Neuronal stem cell (in vitro differentiated cells): ENCODE measurements at regions not wholly inside any gene's neighbourhood (a gene's known extent, or its start where the extent isn't known, plus 50 kb on each side); places are given as distances from the start of the nearest gene placed in this dataset.
A peak's percentile ranks its signal among the peaks of the same experiment; 100 is the strongest.

Experiments
- DNase-seq: peaks from one replicate; pipeline ENCODE4 v3.0.0-alpha.2; 2013; ENCODE audit warnings: low spot score
- H2AFZ ChIP-seq: one replicate; pipeline ENCODE4 v1.6.1; 2013; ENCODE audit warnings: mild to moderate bottlenecking, low read length, inconsistent platforms
- H2AK5ac ChIP-seq: 2 replicates; pipeline ENCODE4 v1.6.1; 2013; ENCODE audit warnings: low read depth, mild to moderate bottlenecking, inconsistent platforms, low read length, moderate library complexity, mixed read lengths
- H2BK120ac ChIP-seq: 2 replicates; pipeline ENCODE4 v1.6.1; 2013; ENCODE audit warnings: low read depth, mild to moderate bottlenecking, inconsistent platforms, low read length, moderate library complexity, mixed read lengths
- H2BK12ac ChIP-seq: one replicate; pipeline ENCODE4 v1.6.1; 2013; ENCODE audit warnings: low read length, inconsistent platforms
- H2BK15ac ChIP-seq: 2 replicates; pipeline ENCODE4 v1.6.1; 2013; ENCODE audit warnings: mild to moderate bottlenecking, low read length, inconsistent platforms, mixed read lengths
- H2BK5ac ChIP-seq: one replicate; pipeline ENCODE4 v1.6.1; 2013; ENCODE audit warnings: inconsistent platforms, mild to moderate bottlenecking, low read length, moderate library complexity
- H3K14ac ChIP-seq: one replicate; pipeline ENCODE4 v1.6.1; 2013; ENCODE audit warnings: low read length, inconsistent platforms
- H3K18ac ChIP-seq: 2 replicates; pipeline ENCODE4 v1.6.1; 2013; ENCODE audit warnings: low read length, inconsistent platforms
- H3K23ac ChIP-seq: 2 replicates; pipeline ENCODE4 v1.6.1; 2013; ENCODE audit warnings: low read depth, mild to moderate bottlenecking, mixed read lengths, low read length, inconsistent platforms; ENCODE audit not compliant: poor library complexity
- H3K27ac ChIP-seq: replicated peaks from 3 replicates; pipeline ENCODE4 v1.5.1; 2013; ENCODE audit warnings: low read length, inconsistent platforms
- H3K27me3 ChIP-seq, 3 experiments: 2 replicates each; pipeline ENCODE4 v1.6.1; 2013; ENCODE audit warnings: low read length in 3 of 3, mild to moderate bottlenecking in 2 of 3, inconsistent platforms in 1 of 3, low read depth in 1 of 3, mixed read lengths in 1 of 3, moderate library complexity in 1 of 3; ENCODE audit not compliant: control insufficient read depth in 3 of 3, insufficient read depth in 3 of 3
- H3K36me3 ChIP-seq, 2 donors: replicated peaks in 1 of 2; 2 replicates each; pipeline ENCODE4 v1.6.1; 2013; ENCODE audit warnings: low read length in 2 of 2; ENCODE audit not compliant: control insufficient read depth in 2 of 2, insufficient read depth in 2 of 2
- H3K4ac ChIP-seq: 2 replicates; pipeline ENCODE4 v1.6.1; 2013; ENCODE audit warnings: inconsistent platforms, mild to moderate bottlenecking, low read length, moderate library complexity
- H3K4me1 ChIP-seq, 2 donors: 1 replicate in 1 of 2; 2 replicates in 1 of 2; pipeline ENCODE4 v1.6.1; 2013; ENCODE audit warnings: low read length in 2 of 2, low read depth in 1 of 2; ENCODE audit not compliant: control insufficient read depth in 2 of 2, insufficient read depth in 1 of 2
- H3K4me2 ChIP-seq: one replicate; pipeline ENCODE4 v1.6.1; 2013; ENCODE audit warnings: mild to moderate bottlenecking, low read length, inconsistent platforms; ENCODE audit not compliant: insufficient read depth, poor library complexity, severe bottlenecking
- H3K4me3 ChIP-seq, 2 donors: 2 replicates each; pipeline ENCODE4 v1.5.1; 2013; ENCODE audit warnings: low read length in 2 of 2, mild to moderate bottlenecking in 2 of 2, inconsistent platforms in 1 of 2, moderate library complexity in 1 of 2
- H3K79me1 ChIP-seq: one replicate; pipeline ENCODE4 v1.6.1; 2013; ENCODE audit warnings: low read depth, mild to moderate bottlenecking, inconsistent platforms, low read length, moderate library complexity
- H3K9ac ChIP-seq: one replicate; pipeline ENCODE4 v1.6.1; 2013; ENCODE audit warnings: mild to moderate bottlenecking, low read depth, low read length, inconsistent platforms; ENCODE audit not compliant: poor library complexity
- H3K9me3 ChIP-seq, 2 donors: replicated peaks in 1 of 2; 2 replicates each; pipeline versions ENCODE3 to v1.6.1; 2013; ENCODE audit warnings: low read length in 2 of 2, mild to moderate bottlenecking in 2 of 2, inconsistent platforms in 1 of 2, low read depth in 1 of 2, mixed read lengths in 1 of 2, moderate library complexity in 1 of 2; ENCODE audit not compliant: control insufficient read depth in 2 of 2, insufficient read depth in 1 of 2
- H4K8ac ChIP-seq: one replicate; pipeline ENCODE4 v1.6.1; 2013; ENCODE audit warnings: low read depth, mild to moderate bottlenecking, inconsistent platforms, low read length, moderate library complexity
- H4K91ac ChIP-seq: one replicate; pipeline ENCODE4 v1.6.1; 2013; ENCODE audit warnings: low read length, low read depth, mild to moderate bottlenecking, inconsistent platforms; ENCODE audit not compliant: poor library complexity
- WGBS, 2 donors: extraction: QIAGEN DNeasy Blood & Tissue Kit; methylation state at CpG; one replicate each; pipeline ENCODE4 v1.1.7; 2013; ENCODE audit warnings: missing lambda C conversion rate in 2 of 2, mixed read lengths in 1 of 2; ENCODE audit not compliant: insufficient read length in 2 of 2, insufficient replicate concordance in 1 of 2; ENCODE audit errors: extremely low coverage in 2 of 2; 5-methylcytosine and 5-hydroxymethylcytosine counted together

DNA sequence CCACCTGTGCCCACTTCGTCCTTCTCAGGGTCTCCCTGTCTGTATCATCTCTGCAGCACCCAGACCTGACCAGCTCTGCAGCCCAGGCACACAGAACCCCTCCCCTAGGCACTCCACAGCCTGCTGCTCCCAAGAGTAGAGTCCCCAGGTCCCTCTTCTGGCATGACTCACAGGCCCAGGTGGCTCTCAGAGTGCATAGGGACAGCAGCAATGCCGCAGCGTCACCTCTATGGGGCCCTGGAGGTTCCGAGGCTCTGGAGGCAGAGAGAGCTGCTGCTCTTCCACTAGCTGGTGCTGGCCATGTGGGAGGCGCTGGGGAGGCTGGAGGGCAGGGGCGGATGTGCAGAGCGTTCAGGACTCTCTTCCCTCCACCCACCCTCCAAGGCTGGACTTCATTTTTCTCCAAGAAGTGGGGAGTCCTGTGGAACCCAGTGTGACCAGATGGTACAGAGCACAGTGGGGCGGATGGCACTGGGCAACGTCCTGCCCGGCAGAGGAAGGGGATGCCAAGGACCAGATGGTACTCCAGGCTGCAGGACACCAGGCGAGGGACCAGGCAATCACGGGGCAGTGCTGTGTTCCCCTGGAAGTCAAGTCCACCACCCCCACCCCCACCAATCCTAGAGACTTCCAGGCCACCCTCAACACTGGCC lies 151.7 kb downstream of the RBFOX3 start:
- no peak overlapping the region for H2AFZ ChIP-seq
- H2BK120ac ChIP-seq = no peak overlapping the region
- no peak overlapping the region for H3K9ac ChIP-seq
- no peaks in the 10 kb centered on the region for H3K9me3 ChIP-seq
- peak overlapping the region; percentile 56 for H3K18ac ChIP-seq
- H3K27me3 ChIP-seq = no peaks in the 10 kb centered on the region
- no peak overlapping the region for H3K4me3 ChIP-seq
- DNase-seq = no peak
- H3K4ac ChIP-seq = no peak overlapping the region
- H3K14ac ChIP-seq = peak overlapping the region; percentile 59
- peak overlapping the region; percentile 62 for H2AK5ac ChIP-seq
- H2BK5ac ChIP-seq = peak overlapping the region; percentile 6
- no peak overlapping the region for H2BK12ac ChIP-seq
- H3K36me3 ChIP-seq = no peaks in the 10 kb centered on the region
- H2BK15ac ChIP-seq = no peak overlapping the region
- no peak overlapping the region for H3K4me2 ChIP-seq
- no peak overlapping the region for H3K27ac ChIP-seq
- H3K4me1 ChIP-seq = no peaks in the 10 kb centered on the region
- peaks cover 2% of the 10 kb centered on the region for H3K79me1 ChIP-seq
- WGBS, 2 donors = no CpG with 5 or more reads among the region's 12 CpGs
- no peak overlapping the region for H4K91ac ChIP-seq
- H3K23ac ChIP-seq = peak overlapping the region; percentile 43
- H4K8ac ChIP-seq = no peak overlapping the region

DNA sequence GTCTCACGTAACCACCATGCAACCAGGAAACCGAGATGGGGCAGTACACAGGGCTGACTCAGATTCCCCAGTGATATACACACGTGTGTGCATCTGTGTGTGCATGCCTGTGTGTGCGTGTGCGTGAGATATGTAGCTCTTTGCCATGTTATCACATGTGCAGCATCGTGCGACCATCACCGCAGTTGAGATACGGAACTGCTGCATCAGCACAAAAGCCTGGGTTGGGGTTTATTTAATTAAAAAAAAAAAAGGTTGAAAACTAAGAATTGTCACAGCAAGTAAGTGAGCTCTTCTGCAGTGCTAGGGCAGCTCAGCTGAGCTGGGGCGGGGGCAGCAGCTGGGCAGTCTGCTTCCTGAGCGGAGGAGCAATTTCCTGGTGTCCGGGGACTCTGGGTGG lies 152.5 kb downstream of the RBFOX3 start:
- H3K27me3 ChIP-seq = peaks cover 0 to 3% (median 0%) of the 10 kb centered on the region in 3 experiments
- no peak overlapping the region for H2BK120ac ChIP-seq
- no peak overlapping the region for H2BK12ac ChIP-seq
- no peak overlapping the region for H3K4ac ChIP-seq
- no peak overlapping the region for H3K23ac ChIP-seq
- H3K4me1 ChIP-seq = no peaks in the 10 kb centered on the region
- H4K91ac ChIP-seq = no peak overlapping the region
- H3K4me3 ChIP-seq = no peak overlapping the region
- H3K36me3 ChIP-seq = no peaks in the 10 kb centered on the region
- no peak overlapping the region for H3K14ac ChIP-seq
- H4K8ac ChIP-seq = no peak overlapping the region
- DNase-seq = no peak
- no peak overlapping the region for H3K27ac ChIP-seq
- H2AFZ ChIP-seq = no peak overlapping the region
- H3K18ac ChIP-seq = no peak overlapping the region
- no peak overlapping the region for H2BK15ac ChIP-seq
- H2AK5ac ChIP-seq = peak overlapping the region; percentile 1
- WGBS, 2 donors = no CpG with 5 or more reads among the region's 12 CpGs
- no peak overlapping the region for H2BK5ac ChIP-seq
- H3K9ac ChIP-seq = no peak overlapping the region
- H3K4me2 ChIP-seq = no peak overlapping the region
- H3K79me1 ChIP-seq = peaks cover 2% of the 10 kb centered on the region
- no peaks in the 10 kb centered on the region for H3K9me3 ChIP-seq

DNA sequence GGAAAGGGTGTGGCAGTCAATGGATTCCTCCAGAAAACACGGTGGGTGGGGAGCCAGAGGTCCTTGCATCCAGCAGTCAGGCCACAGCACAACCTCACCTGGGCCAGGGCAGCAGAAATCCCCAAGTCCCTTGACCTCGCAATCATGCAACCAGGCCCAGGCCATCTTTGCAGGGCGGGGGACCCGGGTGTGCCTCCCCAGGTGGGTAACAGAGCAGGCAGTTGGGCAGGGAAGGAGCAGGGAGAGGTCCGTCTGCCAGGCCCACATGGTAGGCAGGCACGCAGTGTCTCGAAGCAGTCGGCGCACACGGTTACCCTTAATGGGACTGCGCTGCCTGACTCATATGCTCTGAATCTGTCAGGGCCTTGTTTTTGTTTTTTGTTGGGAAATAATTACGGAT lies 153.0 kb downstream of the RBFOX3 start:
- Histone ChIP-seq H2BK15ac (no peak overlapping the region), H3K27me3 (peaks cover 0 to 3% (median 0%) of the 10 kb centered on the region in 3 experiments)

DNA sequence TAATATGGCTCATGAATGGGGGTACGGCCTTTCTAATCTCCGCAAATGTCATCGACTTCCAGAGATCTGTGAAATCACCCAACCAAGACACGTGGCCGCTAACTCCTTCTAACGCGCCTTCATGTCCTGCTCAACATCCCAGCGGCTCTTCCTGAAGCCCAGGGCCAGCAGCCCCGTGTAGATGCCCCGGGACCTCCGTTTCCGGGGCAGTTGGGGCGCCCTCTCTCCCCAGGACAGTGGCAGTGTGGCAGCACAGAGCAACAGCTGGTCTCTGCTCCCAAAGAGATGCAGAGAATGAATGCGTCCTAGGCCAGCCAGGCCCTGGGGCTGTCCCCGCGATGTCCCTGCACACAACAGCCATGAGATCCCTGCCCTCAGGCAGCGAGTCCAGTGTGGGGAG lies 153.5 kb downstream of the RBFOX3 start:
- no peak for DNase-seq
- H3K18ac ChIP-seq = peak overlapping the region; percentile 84
- H2BK120ac ChIP-seq = no peak overlapping the region
- H3K79me1 ChIP-seq = peaks cover 2% of the 10 kb centered on the region
- H2BK5ac ChIP-seq = no peak overlapping the region
- H3K27ac ChIP-seq = no peak overlapping the region
- H3K9ac ChIP-seq = no peak overlapping the region
- H2AFZ ChIP-seq = no peak overlapping the region
- peak overlapping the region; percentile 60 for H2AK5ac ChIP-seq
- no peak overlapping the region for H3K4me2 ChIP-seq
- no peak overlapping the region for H3K4me3 ChIP-seq
- no peak overlapping the region for H4K91ac ChIP-seq
- no peak overlapping the region for H2BK15ac ChIP-seq
- WGBS, 2 donors = no CpG with 5 or more reads among the region's 17 CpGs
- no peak overlapping the region for H3K4ac ChIP-seq
- no peaks in the 10 kb centered on the region for H3K36me3 ChIP-seq
- H2BK12ac ChIP-seq = no peak overlapping the region
- peaks cover 0 to 3% (median 0%) of the 10 kb centered on the region in 3 experiments for H3K27me3 ChIP-seq
- no peak overlapping the region for H4K8ac ChIP-seq
- H3K23ac ChIP-seq = peak overlapping the region; percentile 3
- H3K9me3 ChIP-seq = no peaks in the 10 kb centered on the region
- H3K4me1 ChIP-seq = no peaks in the 10 kb centered on the region
- H3K14ac ChIP-seq = no peak overlapping the region

More for the DNA sequence above, 153.0 kb downstream of the RBFOX3 start:
- peaks cover 2% of the 10 kb centered on the region for H3K79me1 ChIP-seq
- H2BK5ac ChIP-seq = no peak overlapping the region
- no CpG with 5 or more reads among the region's 12 CpGs for WGBS, 2 donors
- no peak overlapping the region for H2BK12ac ChIP-seq
- no peak overlapping the region for H3K4me2 ChIP-seq
- H3K4me3 ChIP-seq = no peak overlapping the region
- H3K23ac ChIP-seq = peak overlapping the region; percentile 27
- H4K8ac ChIP-seq = no peak overlapping the region
- no peak overlapping the region for H2BK120ac ChIP-seq
- peak overlapping the region; percentile 60 for H2AK5ac ChIP-seq
- H4K91ac ChIP-seq = no peak overlapping the region
- no peak for DNase-seq
- no peak overlapping the region for H3K4ac ChIP-seq
- no peaks in the 10 kb centered on the region for H3K9me3 ChIP-seq
- H3K14ac ChIP-seq = no peak overlapping the region
- H3K36me3 ChIP-seq = no peaks in the 10 kb centered on the region
- no peak overlapping the region for H3K9ac ChIP-seq
- no peak overlapping the region for H2AFZ ChIP-seq
- peak overlapping the region; percentile 84 for H3K18ac ChIP-seq
- H3K27ac ChIP-seq = no peak overlapping the region
- no peaks in the 10 kb centered on the region for H3K4me1 ChIP-seq
